GM10248 (cell line): ENCODE measurements at regions not wholly inside any gene's neighbourhood (a gene's known extent, or its start where the extent isn't known, plus 50 kb on each side); places are given as distances from the start of the nearest gene placed in this dataset.
"Not testable (repeated sequence)": the region's sequence is repeated elsewhere in the genome, so short reads cannot be mapped to it uniquely, and the experiment has no call there.

Experiments used
- CTCF ChIA-PET: fragments of 300-600 bp; sonication (Branson Sonifier 250); formaldehyde crosslinking; extraction: SDS; loops from one replicate; lab custom pipeline; 2021; ENCODE audit warnings: antibody characterized with exemption; lab: Yijun Ruan, JAX
- POLR2A ChIA-PET: fragments of 350-650 bp; sonication (Branson Sonifier 250); formaldehyde crosslinking; extraction: SDS; loops from one replicate; lab custom pipeline; 2020; ENCODE audit warnings: antibody characterized with exemption; lab: Yijun Ruan, JAX
- DNase-seq: peaks from one replicate; pipeline ENCODE4 v3.0.0; 2012; ENCODE audit errors: extremely low spot score
- TF ChIP-seq, protein P1 (sequence below): IDR thresholded peaks from 2 replicates; pipeline ENCODE4 v1.5.1; 2012; ENCODE audit warnings: mild to moderate bottlenecking, low read depth; ENCODE audit errors: extremely low read depth, missing control alignments, control extremely low read depth

DNA sequence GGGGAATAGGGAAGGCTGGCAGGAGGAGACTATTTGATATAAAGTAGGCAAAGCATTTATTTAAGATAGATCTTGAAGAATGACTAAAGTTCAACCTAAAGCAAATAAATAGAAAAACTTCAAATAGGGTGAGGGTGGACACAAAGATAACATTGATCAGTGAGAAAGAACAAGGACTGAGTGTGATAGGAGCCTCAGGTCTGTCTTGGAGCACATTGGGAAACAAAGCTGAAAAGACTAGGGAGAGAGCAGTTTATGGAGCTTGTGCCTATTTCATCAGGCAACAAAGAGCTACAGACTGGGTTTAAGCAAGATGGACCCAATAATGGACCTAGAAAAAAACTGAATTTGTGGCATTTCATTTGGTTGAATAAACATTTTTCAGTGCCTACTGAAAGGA is 425.6 kb downstream of the SMARCA1 start:
- TF ChIP-seq, protein P1, sequence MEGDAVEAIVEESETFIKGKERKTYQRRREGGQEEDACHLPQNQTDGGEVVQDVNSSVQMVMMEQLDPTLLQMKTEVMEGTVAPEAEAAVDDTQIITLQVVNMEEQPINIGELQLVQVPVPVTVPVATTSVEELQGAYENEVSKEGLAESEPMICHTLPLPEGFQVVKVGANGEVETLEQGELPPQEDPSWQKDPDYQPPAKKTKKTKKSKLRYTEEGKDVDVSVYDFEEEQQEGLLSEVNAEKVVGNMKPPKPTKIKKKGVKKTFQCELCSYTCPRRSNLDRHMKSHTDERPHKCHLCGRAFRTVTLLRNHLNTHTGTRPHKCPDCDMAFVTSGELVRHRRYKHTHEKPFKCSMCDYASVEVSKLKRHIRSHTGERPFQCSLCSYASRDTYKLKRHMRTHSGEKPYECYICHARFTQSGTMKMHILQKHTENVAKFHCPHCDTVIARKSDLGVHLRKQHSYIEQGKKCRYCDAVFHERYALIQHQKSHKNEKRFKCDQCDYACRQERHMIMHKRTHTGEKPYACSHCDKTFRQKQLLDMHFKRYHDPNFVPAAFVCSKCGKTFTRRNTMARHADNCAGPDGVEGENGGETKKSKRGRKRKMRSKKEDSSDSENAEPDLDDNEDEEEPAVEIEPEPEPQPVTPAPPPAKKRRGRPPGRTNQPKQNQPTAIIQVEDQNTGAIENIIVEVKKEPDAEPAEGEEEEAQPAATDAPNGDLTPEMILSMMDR = no peak
- POLR2A ChIA-PET = no interaction called here
- CTCF ChIA-PET = no interaction called here
- no peak for DNase-seq

DNA sequence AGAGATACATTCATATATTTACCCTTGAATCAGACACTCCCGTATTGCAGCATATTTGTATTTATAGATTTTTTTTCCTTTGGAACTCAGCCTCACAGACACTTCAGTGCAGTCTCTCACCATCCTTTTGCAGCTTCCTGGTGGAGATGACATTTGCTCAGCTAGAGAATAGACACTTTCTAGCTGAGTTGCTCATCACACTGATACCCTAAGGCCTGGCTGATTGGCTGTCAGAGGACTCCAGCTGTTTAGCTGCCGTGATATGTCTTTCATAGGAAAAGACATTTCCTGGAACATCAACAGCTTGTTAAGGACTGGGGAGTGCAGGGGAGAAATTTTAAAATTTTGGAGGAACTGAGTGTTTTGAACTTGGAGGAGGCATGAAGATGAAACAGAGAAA is 429.6 kb downstream of the SMARCA1 start:
- POLR2A ChIA-PET = no interaction called here
- DNase-seq = no peak
- CTCF ChIA-PET = no interaction called here
- TF ChIP-seq, protein P1 = no peak

DNA sequence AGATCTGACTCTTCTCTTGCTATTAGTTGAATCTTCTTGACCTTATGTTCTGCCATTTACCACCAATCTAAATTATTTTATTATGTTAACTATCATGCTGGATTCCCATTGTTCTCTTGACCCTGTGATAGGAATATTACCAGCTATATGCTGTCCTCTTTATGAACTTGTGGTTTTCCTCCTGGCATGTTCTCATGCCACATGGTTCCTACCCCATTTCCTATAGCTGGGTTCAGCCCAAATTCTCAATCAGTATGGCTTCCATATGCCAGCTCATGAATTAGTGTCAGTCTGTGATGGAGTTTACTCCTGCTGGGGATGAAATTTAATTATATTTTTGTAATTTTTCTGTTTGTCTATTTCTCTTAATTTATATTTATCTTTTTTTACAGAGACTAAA is 430.5 kb downstream of the SMARCA1 start:
- DNase-seq = no peak
- ChIA-PET POLR2A (no interaction called here), CTCF (no interaction called here)
- TF ChIP-seq, protein P1 = no peak

DNA sequence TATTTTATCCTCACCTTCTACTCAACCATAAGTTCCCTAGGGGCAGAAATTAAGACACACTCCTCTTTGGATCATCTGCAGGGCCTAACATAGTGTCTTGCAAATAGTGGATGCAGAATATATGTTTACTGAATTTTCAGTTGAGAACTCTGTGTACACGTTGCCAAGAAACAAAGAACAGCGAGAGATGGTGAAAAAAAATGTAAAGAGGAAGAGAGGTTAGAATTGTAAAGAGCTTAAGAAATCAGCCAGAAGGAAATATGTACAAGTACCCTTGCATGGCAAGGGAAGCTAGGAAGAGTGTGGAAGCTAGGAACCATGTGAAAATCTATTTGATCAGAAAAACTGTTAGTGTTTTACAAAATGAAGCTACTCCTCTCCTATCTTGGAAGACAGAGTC is 431.0 kb downstream of the SMARCA1 start:
- ChIA-PET POLR2A (no interaction called here), CTCF (no interaction called here)
- TF ChIP-seq, protein P1 = no peak
- no peak for DNase-seq

DNA sequence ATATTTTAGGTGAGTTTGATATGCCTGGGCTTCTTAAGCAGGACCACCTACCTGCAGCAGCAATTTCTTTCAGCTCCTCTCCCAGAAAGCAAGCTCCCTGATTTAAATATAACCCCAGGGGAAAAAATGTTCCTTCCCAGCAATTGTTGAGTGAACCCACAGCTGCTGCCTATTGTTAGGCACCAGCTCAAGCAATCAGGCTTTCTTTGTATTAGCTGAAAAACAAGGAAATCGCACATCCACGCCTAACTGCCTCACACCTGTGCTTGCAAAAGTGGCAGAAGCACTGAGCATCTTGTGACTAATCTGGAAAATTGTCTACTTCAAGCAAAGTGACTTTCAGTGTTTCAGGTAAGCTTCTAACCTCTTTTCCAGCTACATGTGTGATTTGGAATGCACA is 432.2 kb downstream of the SMARCA1 start:
- CTCF ChIA-PET = no interaction called here
- DNase-seq = no peak

DNA sequence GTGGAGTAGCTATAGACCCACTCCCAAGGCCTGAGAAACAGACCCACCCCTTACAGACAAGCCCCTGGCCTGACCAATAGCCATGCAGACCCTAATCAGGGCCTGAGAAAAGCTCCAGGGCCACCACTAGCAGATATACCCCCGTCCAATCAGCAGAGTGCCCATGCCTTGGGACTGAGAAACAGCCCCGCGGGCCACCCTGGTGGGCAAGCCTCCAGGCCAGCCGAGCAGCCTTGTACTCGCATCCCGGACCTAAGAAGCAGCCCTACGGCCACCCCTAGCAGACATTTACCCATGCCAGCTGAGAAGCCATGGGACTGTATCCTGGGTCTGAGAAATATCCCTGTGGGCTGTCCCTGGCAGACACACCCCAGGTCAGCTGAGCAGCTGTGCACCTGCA is 436.5 kb downstream of the SMARCA1 start:
- TF ChIP-seq, protein P1 = no peak
- CTCF ChIA-PET = no interaction called here
- POLR2A ChIA-PET = no interaction called here

More for the DNA sequence above, 432.2 kb downstream of the SMARCA1 start:
- POLR2A ChIA-PET = no interaction called here
- TF ChIP-seq, protein P1 = no peak

DNA sequence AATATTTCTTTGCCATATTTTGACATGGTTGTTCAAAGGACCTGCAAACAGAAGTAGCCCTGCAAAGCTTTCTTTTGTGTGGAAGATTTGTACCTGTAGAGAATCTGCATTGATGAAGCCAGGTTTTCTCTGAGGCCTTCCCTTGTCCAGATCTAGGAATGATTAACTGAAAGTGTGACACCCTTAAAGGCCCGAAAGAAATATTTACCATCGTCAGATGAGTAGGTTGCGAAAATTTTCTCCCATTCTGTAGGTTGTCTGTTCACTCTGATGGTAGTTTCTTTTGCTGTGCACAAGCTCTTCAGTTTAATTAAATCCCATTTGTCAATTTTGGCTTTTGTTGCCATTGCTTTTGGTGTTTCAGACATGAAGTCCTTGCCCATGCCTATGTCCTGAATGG is 439.0 kb downstream of the SMARCA1 start:
- POLR2A ChIA-PET, DNase-seq, CTCF ChIA-PET: not testable (repeated sequence)

More for the DNA sequence above, 436.5 kb downstream of the SMARCA1 start:
- DNase-seq = no peak
